GM10248 (cell line): ENCODE measurements at regions not wholly inside any gene's neighbourhood (a gene's known extent, or its start where the extent isn't known, plus 50 kb on each side); places are given as distances from the start of the nearest gene placed in this dataset.

ENCODE experiments used
- CTCF ChIA-PET: fragments of 300-600 bp; sonication (Branson Sonifier 250); formaldehyde crosslinking; extraction: SDS; loops from one replicate; lab custom pipeline; 2021; ENCODE audit warnings: antibody characterized with exemption; lab: Yijun Ruan, JAX
- POLR2A ChIA-PET: fragments of 350-650 bp; sonication (Branson Sonifier 250); formaldehyde crosslinking; extraction: SDS; loops from one replicate; lab custom pipeline; 2020; ENCODE audit warnings: antibody characterized with exemption; lab: Yijun Ruan, JAX
- DNase-seq: peaks from one replicate; pipeline ENCODE4 v3.0.0; 2012; ENCODE audit errors: extremely low spot score
- TF ChIP-seq, protein P1 (sequence below): IDR thresholded peaks from 2 replicates; pipeline ENCODE4 v1.5.1; 2012; ENCODE audit warnings: mild to moderate bottlenecking, low read depth; ENCODE audit errors: extremely low read depth, missing control alignments, control extremely low read depth

DNA sequence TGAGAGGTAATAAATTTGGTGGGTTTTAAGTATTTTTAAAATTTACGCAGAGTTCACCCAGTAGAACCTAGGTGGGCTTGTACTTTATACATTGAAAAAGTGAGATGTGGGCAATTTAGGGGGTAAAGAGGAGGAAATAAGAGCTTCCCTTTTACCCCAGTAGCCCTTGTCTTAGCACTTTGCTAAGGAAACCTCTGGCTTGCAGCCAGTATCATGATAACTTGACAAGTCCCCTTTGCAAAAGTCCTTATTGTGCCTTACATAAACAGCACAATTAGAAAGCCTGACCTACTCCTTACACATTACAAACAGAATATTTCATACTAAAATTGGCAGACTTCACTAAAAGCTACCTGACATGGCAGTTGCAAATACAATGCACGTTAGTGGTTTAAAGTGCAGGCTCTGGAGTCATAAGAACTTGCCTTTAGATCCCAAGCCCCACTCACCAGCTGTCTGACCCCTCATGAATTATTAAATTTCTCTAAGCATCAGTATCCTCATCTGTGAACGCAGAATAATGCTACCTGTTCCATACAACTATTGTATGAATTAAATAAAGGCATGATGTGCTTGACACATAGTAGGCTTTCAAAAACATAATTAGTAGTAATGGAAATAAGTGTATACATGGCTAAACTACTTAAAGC, 53.2 kb upstream of the NELL2 start:
- ChIA-PET CTCF (interaction anchor here (0.7 to 4.4 kb wide), 5 partner anchors 12 to 970 kb away, joined by 3 to 22 read pairs (median 15); no protein-coding TSS in a partner anchor), POLR2A (no interaction called here)
- DNase-seq, result no peak
- TF ChIP-seq, protein P1, sequence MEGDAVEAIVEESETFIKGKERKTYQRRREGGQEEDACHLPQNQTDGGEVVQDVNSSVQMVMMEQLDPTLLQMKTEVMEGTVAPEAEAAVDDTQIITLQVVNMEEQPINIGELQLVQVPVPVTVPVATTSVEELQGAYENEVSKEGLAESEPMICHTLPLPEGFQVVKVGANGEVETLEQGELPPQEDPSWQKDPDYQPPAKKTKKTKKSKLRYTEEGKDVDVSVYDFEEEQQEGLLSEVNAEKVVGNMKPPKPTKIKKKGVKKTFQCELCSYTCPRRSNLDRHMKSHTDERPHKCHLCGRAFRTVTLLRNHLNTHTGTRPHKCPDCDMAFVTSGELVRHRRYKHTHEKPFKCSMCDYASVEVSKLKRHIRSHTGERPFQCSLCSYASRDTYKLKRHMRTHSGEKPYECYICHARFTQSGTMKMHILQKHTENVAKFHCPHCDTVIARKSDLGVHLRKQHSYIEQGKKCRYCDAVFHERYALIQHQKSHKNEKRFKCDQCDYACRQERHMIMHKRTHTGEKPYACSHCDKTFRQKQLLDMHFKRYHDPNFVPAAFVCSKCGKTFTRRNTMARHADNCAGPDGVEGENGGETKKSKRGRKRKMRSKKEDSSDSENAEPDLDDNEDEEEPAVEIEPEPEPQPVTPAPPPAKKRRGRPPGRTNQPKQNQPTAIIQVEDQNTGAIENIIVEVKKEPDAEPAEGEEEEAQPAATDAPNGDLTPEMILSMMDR, result no peak
